ENCODE measurements at regions not wholly inside any gene's neighbourhood (a gene's known extent, or its start where the extent isn't known, plus 50 kb on each side); places are given as distances from the start of the nearest gene placed in this dataset.
"Not testable (repeated sequence)": the region's sequence is repeated elsewhere in the genome, so short reads cannot be mapped to it uniquely, and the experiment has no call there.

DNA sequence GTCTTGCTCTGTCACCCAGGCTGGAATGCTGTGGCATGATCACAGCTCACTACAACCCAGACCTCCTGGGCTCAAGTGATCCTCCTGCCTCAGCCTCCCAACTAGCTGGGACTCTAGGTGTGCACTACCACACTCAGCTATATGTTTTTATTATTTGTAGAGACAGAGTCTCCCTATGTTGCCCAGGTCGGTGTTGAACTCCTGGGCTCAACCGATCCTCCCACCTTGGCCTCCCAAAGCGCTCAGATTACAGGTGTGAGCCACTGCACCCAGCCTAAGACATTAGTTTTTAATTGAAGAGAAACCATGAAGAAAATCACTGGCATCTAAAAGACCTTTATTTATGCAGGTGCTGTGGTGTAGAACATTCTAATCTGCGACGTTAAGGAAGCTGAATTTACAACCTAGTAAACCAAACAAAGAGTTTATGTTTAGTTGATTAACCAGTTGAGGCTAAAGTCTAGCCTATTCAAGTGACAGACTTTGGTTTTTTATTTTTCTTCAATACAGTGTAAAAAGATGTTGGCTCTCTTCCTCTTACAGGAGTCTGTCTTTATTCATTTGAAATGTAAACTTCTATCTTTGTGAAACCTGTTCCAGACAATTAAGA, 52.5 kb upstream of the NBL1 start:
- intact Hi-C loops (cut with micrococcal nuclease), result no loop called here

DNA sequence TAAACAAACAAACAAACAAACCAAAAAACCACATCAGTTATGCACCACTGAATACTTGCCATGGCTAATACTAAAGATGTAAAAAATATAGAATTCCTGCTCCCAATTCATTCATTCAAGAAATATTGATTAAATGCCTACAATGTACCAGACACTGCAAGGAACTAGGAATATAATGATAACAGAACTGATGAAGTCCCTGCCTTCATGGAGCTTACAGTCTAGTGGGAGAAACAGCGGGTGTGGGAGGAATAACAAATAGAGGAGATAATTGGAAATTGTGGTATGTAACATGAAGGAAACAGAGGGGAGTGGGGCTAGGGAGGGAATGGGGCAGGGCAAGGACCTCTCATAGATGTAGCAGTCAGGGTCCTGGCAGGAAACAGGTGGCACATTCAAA, 58.6 kb upstream of the NBL1 start:
- intact Hi-C loops (cut with micrococcal nuclease), result no loop called here

DNA sequence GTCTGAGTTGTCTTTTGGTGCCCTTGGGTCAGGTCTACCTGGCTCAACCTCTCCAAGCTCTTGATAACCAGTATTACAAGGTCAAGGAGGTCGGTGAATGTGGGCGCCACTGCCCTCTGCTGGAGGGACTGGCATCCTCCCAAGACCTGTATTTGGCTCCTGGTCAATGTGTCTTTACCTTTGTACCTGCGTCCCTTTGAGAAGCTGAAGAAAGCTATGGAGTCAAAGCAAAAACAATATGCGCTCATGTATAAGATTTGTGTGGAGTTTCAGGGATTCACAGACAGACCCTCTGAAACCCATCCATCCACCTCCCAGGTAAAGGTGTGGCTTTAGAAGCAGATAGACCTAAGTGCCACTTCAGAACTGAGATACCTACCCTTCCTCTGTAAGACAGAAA, 61.8 kb upstream of the NBL1 start:
- intact Hi-C loops (cut with micrococcal nuclease), result loop anchor here (1.0 to 5.0 kb wide), 4 partner anchors 70 to 238 kb away; no protein-coding TSS in a partner anchor

DNA sequence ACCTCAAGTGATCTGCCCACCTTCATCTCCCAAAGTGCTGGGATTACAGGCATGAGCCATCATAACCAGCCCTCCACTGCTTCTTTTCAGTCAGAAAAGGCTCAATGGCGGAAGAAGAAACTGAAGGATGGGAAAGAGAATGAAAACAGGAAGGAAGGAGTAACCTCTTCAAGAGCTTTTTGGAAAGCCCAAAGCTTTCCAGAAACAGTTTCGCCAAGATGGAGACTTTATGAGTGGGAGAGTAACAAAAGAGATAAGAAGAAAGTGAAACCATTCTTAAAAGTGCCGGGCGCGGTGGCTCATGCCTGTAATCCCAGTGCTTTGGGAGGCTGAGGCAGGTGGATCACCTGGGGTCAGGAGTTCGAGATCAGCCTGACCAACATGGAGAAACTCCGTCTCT, 62.7 kb upstream of the NBL1 start:
- intact Hi-C loops (cut with micrococcal nuclease), result loop anchor here (5.0 kb wide), 1 partner anchor 71 kb away; no protein-coding TSS in a partner anchor

GRCh38 chr1:19577561-19577960, 66.5 kb upstream of the NBL1 start:
- intact Hi-C loops (cut with micrococcal nuclease), result no loop called here

DNA sequence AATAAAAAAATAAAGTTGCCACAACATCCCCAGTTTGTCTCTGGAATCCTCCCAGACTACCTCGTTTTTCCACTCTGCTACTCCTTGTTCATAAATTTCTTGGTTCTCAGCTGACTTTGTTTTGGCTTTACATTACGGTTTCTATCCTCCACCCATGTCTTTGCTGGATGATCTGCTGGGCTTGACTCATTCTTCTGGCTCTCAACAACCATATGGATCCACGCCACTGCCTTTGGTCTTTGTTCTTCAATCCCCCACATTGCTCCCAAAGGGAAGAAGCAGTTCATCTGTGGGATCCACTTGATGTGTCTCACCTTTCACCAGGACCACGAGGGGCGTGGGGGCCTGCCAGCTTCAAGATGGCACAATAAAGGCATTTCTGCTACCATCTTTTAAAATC, 67.1 kb upstream of the NBL1 start:
- intact Hi-C loops (cut with micrococcal nuclease), result no loop called here

DNA sequence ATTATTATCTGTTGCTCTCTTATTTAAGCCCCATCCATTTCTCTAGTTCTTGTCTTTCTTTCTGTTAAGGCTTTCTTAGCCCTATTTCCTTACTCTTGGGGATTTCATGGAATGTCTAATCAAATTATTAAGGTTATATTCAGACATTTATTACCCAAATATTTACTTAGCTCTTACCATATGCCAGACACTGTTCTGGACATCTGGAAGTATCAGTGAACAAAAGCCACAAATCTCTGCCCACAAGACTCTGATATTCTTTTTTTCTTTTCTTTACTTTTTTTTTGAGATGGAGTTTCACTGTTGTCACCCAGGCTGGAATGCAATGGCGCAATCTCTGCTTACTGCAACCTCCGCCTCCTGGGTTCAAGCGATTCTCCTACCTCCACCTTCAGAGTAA, 74.3 kb upstream of the NBL1 start:
- intact Hi-C loops (cut with micrococcal nuclease), result no loop called here

GRCh38 chr1:19567041-19567440, 77.1 kb upstream of the NBL1 start:
- intact Hi-C loops (cut with micrococcal nuclease), result no loop called here

GRCh38 chr1:19564366-19564765, 79.0 kb upstream of the CAPZB start:
- intact Hi-C loops (cut with micrococcal nuclease), result no loop called here

- intact Hi-C loops (cut with micrococcal nuclease), result no loop called here
Measured at GRCh38 chr1:19563324-19564097, 78.2 kb upstream of the CAPZB start.

DNA sequence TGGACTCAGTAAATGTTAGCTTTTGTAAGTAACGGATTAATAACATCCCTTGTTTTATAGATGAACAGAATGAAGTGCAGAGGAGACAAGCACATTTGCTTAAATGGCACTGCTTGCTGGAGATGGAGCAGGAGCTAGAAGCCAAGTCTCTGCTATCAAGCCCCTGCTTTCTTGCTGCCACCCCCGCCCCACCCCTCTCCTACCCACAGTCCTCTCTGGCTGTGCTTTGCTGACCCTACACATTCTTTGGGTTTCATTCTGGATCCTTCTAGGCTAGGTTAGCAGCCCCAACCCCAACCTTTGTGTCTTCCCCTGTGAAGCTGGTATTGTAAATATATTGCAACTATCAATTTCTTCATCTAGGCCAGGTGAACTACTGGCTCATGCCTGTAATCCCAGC, 77.5 kb upstream of the CAPZB start:
- intact Hi-C loops (cut with micrococcal nuclease), result no loop called here

DNA sequence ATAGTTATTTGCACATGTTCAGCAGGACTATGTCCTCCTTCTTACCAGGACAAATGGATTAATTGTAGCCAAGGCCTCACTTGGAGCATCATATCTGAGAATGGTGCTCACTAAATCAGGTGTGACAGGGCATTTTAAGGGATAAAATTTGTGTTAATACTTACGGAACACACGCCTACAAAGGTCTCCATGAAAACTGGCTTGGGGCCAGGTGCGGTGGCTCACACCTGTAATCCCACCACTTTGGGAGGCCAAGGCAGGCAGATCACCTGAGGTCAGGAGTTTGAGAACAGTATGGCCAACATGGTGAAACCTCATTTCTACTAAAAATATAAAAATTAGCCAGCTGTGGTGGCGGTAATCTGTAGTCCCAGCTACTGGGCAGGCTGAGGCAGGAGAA, 75.1 kb upstream of the CAPZB start:
- intact Hi-C loops (cut with micrococcal nuclease), result no loop called here

- intact Hi-C loops (cut with micrococcal nuclease), result no loop called here
Measured at GRCh38 chr1:19559641-19560040, 74.3 kb upstream of the CAPZB start.

- intact Hi-C loops (cut with micrococcal nuclease), result no loop called here
Measured at GRCh38 chr1:19557609-19558051, 72.3 kb upstream of the CAPZB start.

GRCh38 chr1:19554090-19554489, 68.8 kb upstream of the CAPZB start:
- intact Hi-C loops (cut with micrococcal nuclease), result no loop called here

GRCh38 chr1:19552291-19553010, 67.1 kb upstream of the CAPZB start:
- intact Hi-C loops (cut with micrococcal nuclease), result no loop called here

DNA sequence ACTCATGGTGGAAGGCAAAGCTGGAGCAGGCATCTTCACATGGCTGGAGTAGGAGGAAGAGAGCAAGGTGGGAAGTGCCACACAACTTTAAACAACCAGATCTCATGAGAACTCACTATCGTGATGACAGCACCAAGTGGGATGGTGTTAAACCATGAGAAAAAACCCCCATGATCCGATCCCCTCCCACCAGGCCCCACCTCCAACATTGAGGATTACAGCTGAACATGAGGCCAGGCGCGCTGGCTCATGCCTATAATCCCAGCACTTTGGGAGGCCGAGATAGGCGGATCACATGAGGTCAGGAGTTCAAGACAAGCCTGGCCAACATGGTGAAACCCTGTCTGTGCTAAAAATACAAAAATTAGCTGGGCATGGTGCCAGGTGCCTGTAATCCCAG, 66.5 kb upstream of the CAPZB start:
- intact Hi-C loops (cut with micrococcal nuclease), result not testable (repeated sequence)

DNA sequence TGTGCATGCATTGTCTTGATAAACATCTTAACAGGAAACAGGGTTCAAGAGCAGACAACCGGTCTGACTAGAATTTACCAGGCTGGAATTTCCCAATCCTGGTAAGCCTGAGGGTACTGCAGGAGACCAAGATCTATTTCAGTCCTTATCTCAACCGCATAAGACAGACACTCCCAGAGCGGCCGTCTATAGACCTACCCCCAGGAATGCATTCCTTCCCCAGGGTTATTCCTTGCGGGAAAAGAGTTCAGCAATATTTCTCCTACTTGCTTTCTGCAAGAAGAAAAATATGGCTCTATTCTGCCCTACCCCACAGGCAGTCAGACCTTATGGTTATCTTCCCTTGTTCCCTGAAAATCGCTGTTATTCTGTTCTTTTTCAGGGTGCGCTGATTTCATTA, 65.1 kb upstream of the CAPZB start:
- intact Hi-C loops (cut with micrococcal nuclease), result not testable (repeated sequence)

DNA sequence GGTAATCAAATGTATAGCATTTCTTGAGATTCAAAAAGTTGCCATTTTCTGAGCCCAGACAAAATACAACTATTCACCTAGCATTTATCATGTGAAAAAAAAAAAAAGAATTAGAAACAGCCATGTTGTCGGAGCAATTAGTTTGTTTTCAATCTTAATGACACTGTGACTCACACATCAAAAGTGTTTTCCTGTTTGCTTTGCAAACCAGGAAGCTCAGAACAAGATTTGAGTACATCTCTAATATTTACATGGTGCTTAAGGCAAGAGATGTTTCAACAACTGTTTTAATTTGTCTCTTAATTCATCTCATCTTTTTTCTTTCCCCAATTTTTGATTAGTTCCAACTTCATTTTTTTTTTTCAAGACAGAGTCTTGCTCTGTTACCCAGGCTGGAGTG, 62.5 kb upstream of the CAPZB start:
- intact Hi-C loops (cut with micrococcal nuclease), result no loop called here

DNA sequence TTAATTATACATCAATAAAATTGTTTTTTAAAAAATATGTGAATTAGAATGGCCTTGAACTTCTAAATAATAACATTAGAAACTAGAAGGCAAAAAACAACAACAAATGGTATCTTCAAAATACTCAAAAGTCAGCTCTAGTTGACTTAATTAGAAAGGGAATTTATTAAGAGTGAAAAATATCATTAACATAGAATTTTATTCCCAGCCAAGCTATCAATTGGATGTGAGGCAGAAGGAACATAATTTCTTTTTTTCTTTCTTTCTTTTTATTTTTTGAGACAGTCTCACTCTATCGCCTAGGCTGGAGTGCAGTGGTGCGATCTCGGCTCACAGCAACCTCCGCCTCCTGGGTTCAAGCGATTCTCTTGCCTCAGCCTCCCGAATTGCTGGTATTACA, 51.2 kb upstream of the CAPZB start:
- intact Hi-C loops (cut with micrococcal nuclease), result no loop called here

DNA sequence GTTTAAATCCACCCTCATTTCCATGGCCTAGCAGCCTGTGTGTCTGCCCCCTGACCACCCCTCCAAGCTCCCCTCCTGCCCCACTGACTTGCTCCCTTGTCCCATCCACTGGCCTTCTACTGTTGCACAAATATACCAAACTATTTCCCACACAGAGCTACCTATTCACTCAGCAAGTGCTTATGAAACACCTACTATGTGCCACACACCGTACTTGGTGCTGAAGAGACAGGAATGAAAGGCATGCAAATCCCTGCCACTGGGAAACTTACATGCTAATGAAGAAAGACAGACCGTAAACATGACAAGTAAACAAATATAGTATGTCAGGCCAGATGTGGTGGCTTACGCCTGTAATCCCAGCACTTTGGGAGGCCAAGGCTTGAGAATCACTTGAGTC, 49.9 kb upstream of the CAPZB start:
- intact Hi-C loops (cut with micrococcal nuclease), result no loop called here
